ENCODE measurements at regions not wholly inside any gene's neighbourhood (a gene's known extent, or its start where the extent isn't known, plus 50 kb on each side); places are given as distances from the start of the nearest gene placed in this dataset.
"Not testable (repeated sequence)": the region's sequence is repeated elsewhere in the genome, so short reads cannot be mapped to it uniquely, and the experiment has no call there.

- Mint-ChIP-seq H3K27me3 (no peaks in the 10 kb centered on the region), H3K36me3 (no peaks in the 10 kb centered on the region), H3K4me3 (no peak overlapping the region), H3K9me3 (peaks cover 0 to 19% (median 3%) of the 10 kb centered on the region in 7 donors), H3K27ac (no peak overlapping the region), H3K4me1 (no peaks in the 10 kb centered on the region)
- DNase-seq (no peak), ATAC-seq (ENCODE audit: low read depth in 2 of 2) (no peak)
Measured at GRCh38 chr4:160299608-160300007, 1196.7 kb downstream of the RAPGEF2 start.

- no peak for DNase-seq
- Mint-ChIP-seq H3K4me1 (no peaks in the 10 kb centered on the region), H3K36me3 (no peaks in the 10 kb centered on the region), H3K27me3 (no peaks in the 10 kb centered on the region), H3K27ac (no peak overlapping the region), H3K4me3 (no peak overlapping the region), H3K9me3 (peaks cover 0 to 5% (median 0%) of the 10 kb centered on the region in 7 donors)
- no peak for ATAC-seq (ENCODE audit: low read depth in 2 of 2)
Measured at GRCh38 chr4:160316036-160316435, 1213.2 kb downstream of the RAPGEF2 start.

DNA sequence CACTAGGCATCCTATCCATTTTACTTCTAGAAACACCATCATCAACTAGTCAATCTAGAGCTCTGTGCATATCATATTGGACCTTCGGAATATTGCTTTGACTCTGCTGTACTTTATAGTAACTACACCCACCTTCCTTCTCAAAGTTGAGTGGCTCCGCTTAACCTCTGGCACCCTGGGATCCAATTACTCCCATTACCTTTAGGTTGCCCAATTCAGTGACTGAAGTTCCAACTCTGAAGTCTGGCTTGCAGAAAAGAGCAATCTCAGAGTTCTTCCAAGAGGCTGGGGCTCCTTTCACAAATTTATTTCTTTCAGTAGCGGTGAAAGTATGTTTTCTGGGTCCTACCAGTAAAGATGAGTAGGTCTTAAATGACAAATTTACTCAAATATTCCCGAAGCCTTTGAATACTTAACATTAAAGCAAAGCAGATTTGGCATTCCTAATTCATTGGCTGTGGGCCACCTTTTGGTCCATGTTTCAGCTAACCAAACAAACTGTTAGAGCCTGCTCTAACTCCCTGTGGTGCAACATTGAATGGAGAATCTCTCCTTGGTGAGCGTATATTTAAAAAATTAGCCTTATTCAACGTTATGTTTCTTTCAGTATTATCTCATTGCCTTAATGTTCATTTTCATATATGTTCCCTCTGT, 1215.8 kb downstream of the RAPGEF2 start:
- DNase-seq (no peak), ATAC-seq (ENCODE audit: low read depth in 2 of 2) (no peak)
- Mint-ChIP-seq H3K27me3 (no peaks in the 10 kb centered on the region), H3K4me1 (no peaks in the 10 kb centered on the region), H3K27ac (no peak overlapping the region), H3K9me3 (peaks cover 0 to 5% (median 0%) of the 10 kb centered on the region in 7 donors), H3K4me3 (no peak overlapping the region), H3K36me3 (no peaks in the 10 kb centered on the region)

- no peaks in the 10 kb centered on the region for H3K27me3 Mint-ChIP-seq
- no peak overlapping the region for H3K4me3 Mint-ChIP-seq
- ATAC-seq (ENCODE audit: low read depth in 2 of 2), result no peak
- no peak for DNase-seq
- no peaks in the 10 kb centered on the region for H3K4me1 Mint-ChIP-seq
- no peaks in the 10 kb centered on the region for H3K36me3 Mint-ChIP-seq
- H3K9me3 Mint-ChIP-seq, result peaks cover 0 to 5% (median 0%) of the 10 kb centered on the region in 7 donors
- no peak overlapping the region for H3K27ac Mint-ChIP-seq
Measured at GRCh38 chr4:160319221-160319867, 1216.5 kb downstream of the RAPGEF2 start.

- Mint-ChIP-seq H3K36me3 (no peaks in the 10 kb centered on the region), H3K27ac (no peak overlapping the region), H3K4me1 (no peaks in the 10 kb centered on the region), H3K4me3 (no peak overlapping the region), H3K9me3 (peaks cover 0 to 5% (median 0%) of the 10 kb centered on the region in 7 donors), H3K27me3 (no peaks in the 10 kb centered on the region)
- no peak for DNase-seq
- ATAC-seq (ENCODE audit: low read depth in 2 of 2), result no peak
Measured at GRCh38 chr4:160319868-160320260, 1217.0 kb downstream of the RAPGEF2 start.

DNA sequence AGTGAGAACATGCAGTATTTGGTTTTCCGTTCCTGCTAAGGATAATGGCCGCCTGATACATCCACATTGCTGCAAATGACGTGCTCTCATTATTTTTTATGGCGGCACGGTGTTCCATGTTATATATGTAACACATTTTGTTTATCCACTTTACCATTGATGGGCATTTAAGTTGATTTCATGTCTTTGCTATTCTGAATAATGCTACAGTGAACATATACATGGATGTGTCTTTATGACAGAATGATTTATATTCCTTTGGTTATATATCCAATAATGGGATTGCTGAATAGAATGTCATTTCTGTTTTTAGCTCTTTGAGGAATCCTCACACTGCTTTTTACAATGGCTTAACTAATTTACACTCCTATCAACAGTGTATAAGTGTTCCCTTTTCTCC, 1223.2 kb downstream of the RAPGEF2 start:
- Mint-ChIP-seq H3K4me3 (no peak overlapping the region), H3K36me3 (no peaks in the 10 kb centered on the region), H3K27ac (no peak overlapping the region), H3K9me3 (peaks cover 0 to 4% (median 0%) of the 10 kb centered on the region in 7 donors), H3K4me1 (no peaks in the 10 kb centered on the region), H3K27me3 (no peaks in the 10 kb centered on the region)
- DNase-seq (no peak), ATAC-seq (ENCODE audit: low read depth in 2 of 2) (no peak)

- ATAC-seq (ENCODE audit: low read depth in 2 of 2), result no peak
- Mint-ChIP-seq H3K9me3 (peaks cover 0 to 5% (median 2%) of the 10 kb centered on the region in 7 donors), H3K4me3 (no peak overlapping the region), H3K4me1 (no peaks in the 10 kb centered on the region), H3K27ac (no peak overlapping the region), H3K36me3 (no peaks in the 10 kb centered on the region), H3K27me3 (no peaks in the 10 kb centered on the region)
- no peak for DNase-seq
Measured at GRCh38 chr4:160347197-160347596, 1244.3 kb downstream of the RAPGEF2 start.

GRCh38 chr4:160350944-160351343, 1248.1 kb downstream of the RAPGEF2 start:
- ATAC-seq (ENCODE audit: low read depth in 2 of 2) (no peak), DNase-seq (no peak)
- Mint-ChIP-seq H3K4me1 (no peaks in the 10 kb centered on the region), H3K9me3 (no peaks in the 10 kb centered on the region), H3K27me3 (no peaks in the 10 kb centered on the region), H3K36me3 (no peaks in the 10 kb centered on the region), H3K27ac (no peak overlapping the region), H3K4me3 (no peak overlapping the region)

GRCh38 chr4:160352637-160353036, 1249.8 kb downstream of the RAPGEF2 start:
- no peak for ATAC-seq (ENCODE audit: low read depth in 2 of 2)
- Mint-ChIP-seq H3K27me3 (no peaks in the 10 kb centered on the region), H3K4me1 (no peaks in the 10 kb centered on the region), H3K4me3 (no peak overlapping the region), H3K9me3 (no peaks in the 10 kb centered on the region), H3K36me3 (no peaks in the 10 kb centered on the region), H3K27ac (no peak overlapping the region)
- DNase-seq, result no peak

DNA sequence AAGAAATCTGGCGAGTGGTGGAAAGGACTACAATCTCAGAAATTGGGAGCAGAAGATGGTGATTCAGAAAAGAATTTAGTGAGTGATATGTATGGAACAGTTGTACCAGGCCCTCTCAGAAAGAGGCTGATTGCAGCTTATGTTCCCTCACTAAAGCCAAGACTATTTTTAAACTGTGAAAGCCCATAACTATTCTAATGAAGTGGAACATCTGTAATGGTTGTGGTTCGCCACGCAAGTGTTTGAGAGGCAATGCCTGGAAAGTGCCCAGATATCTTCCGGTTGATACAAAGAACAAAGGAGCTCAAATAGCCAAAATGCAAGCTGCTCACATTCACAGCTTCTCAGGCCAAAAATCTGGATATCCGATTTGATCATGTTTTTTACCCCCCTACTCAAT, 1250.7 kb downstream of the RAPGEF2 start:
- no peaks in the 10 kb centered on the region for H3K27me3 Mint-ChIP-seq
- no peaks in the 10 kb centered on the region for H3K36me3 Mint-ChIP-seq
- H3K4me1 Mint-ChIP-seq, result no peaks in the 10 kb centered on the region
- no peak overlapping the region for H3K27ac Mint-ChIP-seq
- ATAC-seq (ENCODE audit: low read depth in 2 of 2) (no peak), DNase-seq (no peak)
- no peak overlapping the region for H3K4me3 Mint-ChIP-seq
- H3K9me3 Mint-ChIP-seq, result no peaks in the 10 kb centered on the region

- H3K9me3 Mint-ChIP-seq, result peaks cover 0 to 9% (median 2%) of the 10 kb centered on the region in 7 donors
Measured at GRCh38 chr4:160362478-160362877, 1259.6 kb downstream of the RAPGEF2 start.

GRCh38 chr4:160364217-160364616, 1261.3 kb downstream of the RAPGEF2 start:
- Mint-ChIP-seq H3K36me3 (no peaks in the 10 kb centered on the region), H3K27me3 (no peaks in the 10 kb centered on the region), H3K4me1 (no peaks in the 10 kb centered on the region), H3K4me3 (no peak overlapping the region), H3K9me3 (peaks cover 0 to 9% (median 2%) of the 10 kb centered on the region in 7 donors), H3K27ac (no peak overlapping the region)
- no peak for ATAC-seq (ENCODE audit: low read depth in 2 of 2)
- no peak for DNase-seq

More at GRCh38 chr4:160362478-160362877, 1259.6 kb downstream of the RAPGEF2 start:
- no peaks in the 10 kb centered on the region for H3K36me3 Mint-ChIP-seq
- H3K27me3 Mint-ChIP-seq, result no peaks in the 10 kb centered on the region
- H3K27ac Mint-ChIP-seq, result no peak overlapping the region
- no peak overlapping the region for H3K4me3 Mint-ChIP-seq
- no peak for ATAC-seq (ENCODE audit: low read depth in 2 of 2)
- no peak for DNase-seq
- no peaks in the 10 kb centered on the region for H3K4me1 Mint-ChIP-seq

DNA sequence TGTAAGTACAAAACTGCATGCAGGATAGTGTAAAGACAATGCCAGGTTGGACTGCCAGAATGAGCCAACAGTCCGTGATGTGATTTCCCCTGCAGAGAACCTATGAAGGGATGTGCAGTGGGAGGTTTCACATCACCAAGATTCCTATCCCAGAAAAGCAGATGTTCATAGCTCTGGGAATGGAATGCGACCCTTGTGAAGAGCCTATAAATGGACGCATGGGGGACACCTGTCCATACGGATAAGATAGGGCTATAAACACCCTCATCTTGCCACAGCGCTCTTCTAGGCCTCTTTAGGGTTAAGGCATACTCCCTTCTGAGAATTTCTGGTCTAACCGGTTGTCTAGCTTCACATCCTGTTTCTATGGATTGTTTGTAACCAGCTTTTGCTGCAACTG, 1261.8 kb downstream of the RAPGEF2 start:
- H3K9me3 Mint-ChIP-seq; H3K27ac Mint-ChIP-seq; H3K36me3 Mint-ChIP-seq; ATAC-seq (ENCODE audit: low read depth in 2 of 2); H3K4me1 Mint-ChIP-seq; H3K4me3 Mint-ChIP-seq; DNase-seq; H3K27me3 Mint-ChIP-seq: not testable (repeated sequence)

DNA sequence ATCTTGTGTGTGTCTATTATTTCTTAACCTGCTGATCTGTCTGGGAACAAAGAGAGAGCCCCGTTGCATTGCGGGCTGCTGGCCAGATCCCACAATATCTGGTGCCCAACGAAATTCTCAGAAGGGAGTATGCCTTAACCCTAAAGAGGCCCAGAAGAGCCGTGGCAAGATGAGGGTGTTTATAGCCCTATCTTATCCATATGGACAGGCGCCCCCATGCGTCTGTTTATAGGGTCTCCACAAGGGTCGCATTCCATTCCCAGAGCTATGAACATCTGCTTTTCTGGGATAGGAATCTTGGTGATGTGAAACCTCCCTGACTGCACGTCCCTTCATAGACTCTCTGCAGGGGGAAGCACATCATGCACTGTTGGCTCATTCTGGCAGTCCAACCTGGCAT, 1262.5 kb downstream of the RAPGEF2 start:
- ATAC-seq (ENCODE audit: low read depth in 2 of 2); H3K36me3 Mint-ChIP-seq; H3K4me3 Mint-ChIP-seq; DNase-seq; H3K27ac Mint-ChIP-seq; H3K9me3 Mint-ChIP-seq; H3K4me1 Mint-ChIP-seq; H3K27me3 Mint-ChIP-seq: not testable (repeated sequence)
